ENCODE measurements at regions not wholly inside any gene's neighbourhood (a gene's known extent, or its start where the extent isn't known, plus 50 kb on each side); places are given as distances from the start of the nearest gene placed in this dataset.

GRCh38 chr2:57397550-57398360 is 648.9 kb upstream of the VRK2 start:
- no peak for DNase-seq (ENCODE audit: low spot score)
- Histone ChIP-seq H3K27ac (no peak overlapping the region), H3K4me3 (no peak overlapping the region), H3F3A (ENCODE audit: low read depth) (no peaks in the 10 kb centered on the region), H2AFZ (replicated peaks) (no peak overlapping the region), H3K27me3 (no peaks in the 10 kb centered on the region), H3K4me2 (no peak overlapping the region), H4K20me1 (ENCODE audit: low read depth) (no peaks in the 10 kb centered on the region), H3K9ac (no peak overlapping the region), H3K36me3 (no peaks in the 10 kb centered on the region), H3K4me1 (no peaks in the 10 kb centered on the region), H3K9me3 (ENCODE audit: low read depth) (no peaks in the 10 kb centered on the region), H3K79me2 (ENCODE audit: low read depth) (no peaks in the 10 kb centered on the region)
- Mint-ChIP-seq H3K27ac (no peak overlapping the region), H3K4me3 (no peak overlapping the region), H3K27me3 (ENCODE audit: insufficient read depth, low read depth) (no peaks in the 10 kb centered on the region), H3K36me3 (no peaks in the 10 kb centered on the region), H3K9me3 (no peaks in the 10 kb centered on the region), H3K4me1 (no peaks in the 10 kb centered on the region)
- TF ChIP-seq, protein P1, sequence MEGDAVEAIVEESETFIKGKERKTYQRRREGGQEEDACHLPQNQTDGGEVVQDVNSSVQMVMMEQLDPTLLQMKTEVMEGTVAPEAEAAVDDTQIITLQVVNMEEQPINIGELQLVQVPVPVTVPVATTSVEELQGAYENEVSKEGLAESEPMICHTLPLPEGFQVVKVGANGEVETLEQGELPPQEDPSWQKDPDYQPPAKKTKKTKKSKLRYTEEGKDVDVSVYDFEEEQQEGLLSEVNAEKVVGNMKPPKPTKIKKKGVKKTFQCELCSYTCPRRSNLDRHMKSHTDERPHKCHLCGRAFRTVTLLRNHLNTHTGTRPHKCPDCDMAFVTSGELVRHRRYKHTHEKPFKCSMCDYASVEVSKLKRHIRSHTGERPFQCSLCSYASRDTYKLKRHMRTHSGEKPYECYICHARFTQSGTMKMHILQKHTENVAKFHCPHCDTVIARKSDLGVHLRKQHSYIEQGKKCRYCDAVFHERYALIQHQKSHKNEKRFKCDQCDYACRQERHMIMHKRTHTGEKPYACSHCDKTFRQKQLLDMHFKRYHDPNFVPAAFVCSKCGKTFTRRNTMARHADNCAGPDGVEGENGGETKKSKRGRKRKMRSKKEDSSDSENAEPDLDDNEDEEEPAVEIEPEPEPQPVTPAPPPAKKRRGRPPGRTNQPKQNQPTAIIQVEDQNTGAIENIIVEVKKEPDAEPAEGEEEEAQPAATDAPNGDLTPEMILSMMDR (IDR thresholded peaks at IDR 0.05) = no peak
- TF ChIP-seq EZH2 (IDR thresholded peaks at IDR 0.05) = no peak
- no peak for TF ChIP-seq EZH2phosphoT487 (IDR thresholded peaks at IDR 0.05)

DNA sequence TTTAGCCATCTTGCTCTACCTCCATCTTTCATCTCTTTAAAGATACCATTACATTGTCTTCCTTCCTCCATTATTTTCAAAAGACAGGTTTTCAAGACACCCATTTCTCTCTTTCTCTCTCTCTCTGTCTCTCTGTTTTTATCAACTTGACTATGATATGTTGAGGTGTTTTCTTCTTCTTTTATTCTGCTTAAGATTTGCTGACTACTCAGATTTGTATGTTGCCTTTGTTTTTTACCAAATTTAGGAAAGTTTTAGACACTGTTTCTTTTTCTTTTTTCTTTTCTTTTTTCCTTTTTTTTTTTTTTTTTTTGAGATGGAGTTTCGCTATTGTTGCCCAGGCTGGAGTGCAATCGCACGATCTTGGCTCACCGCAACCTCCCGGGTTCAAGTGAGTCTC is 647.5 kb upstream of the VRK2 start:
- Mint-ChIP-seq H3K36me3 (no peaks in the 10 kb centered on the region), H3K27me3 (ENCODE audit: insufficient read depth, low read depth) (no peaks in the 10 kb centered on the region), H3K4me1 (no peaks in the 10 kb centered on the region), H3K9me3 (no peaks in the 10 kb centered on the region), H3K27ac (no peak overlapping the region), H3K4me3 (no peak overlapping the region)
- Histone ChIP-seq H4K20me1 (ENCODE audit: low read depth) (no peaks in the 10 kb centered on the region), H3K27ac (no peak overlapping the region), H3K27me3 (no peaks in the 10 kb centered on the region), H3K9ac (no peak overlapping the region), H3K4me2 (no peak overlapping the region), H3K9me3 (ENCODE audit: low read depth) (no peaks in the 10 kb centered on the region), H3F3A (ENCODE audit: low read depth) (no peaks in the 10 kb centered on the region), H3K79me2 (ENCODE audit: low read depth) (no peaks in the 10 kb centered on the region), H3K4me3 (no peak overlapping the region), H2AFZ (replicated peaks) (no peak overlapping the region), H3K4me1 (no peaks in the 10 kb centered on the region), H3K36me3 (no peaks in the 10 kb centered on the region)
- TF ChIP-seq, protein P1 (IDR thresholded peaks at IDR 0.05) = no peak
- TF ChIP-seq EZH2 (IDR thresholded peaks at IDR 0.05) = no peak
- no peak for TF ChIP-seq EZH2phosphoT487 (IDR thresholded peaks at IDR 0.05)
- no peak for DNase-seq (ENCODE audit: low spot score)

- H3K79me2 ChIP-seq (ENCODE audit: low read depth) = no peaks in the 10 kb centered on the region
- no peaks in the 10 kb centered on the region for H3K9me3 ChIP-seq (ENCODE audit: low read depth)
- no peak overlapping the region for H3K27ac Mint-ChIP-seq
- H3K4me3 Mint-ChIP-seq = no peak overlapping the region
- TF ChIP-seq EZH2 (IDR thresholded peaks at IDR 0.05) (no peak), EZH2phosphoT487 (IDR thresholded peaks at IDR 0.05) (no peak)
- TF ChIP-seq, protein P1 (IDR thresholded peaks at IDR 0.05) = no peak
- H3K4me2 ChIP-seq = no peak overlapping the region
- no peaks in the 10 kb centered on the region for H3F3A ChIP-seq (ENCODE audit: low read depth)
- H2AFZ ChIP-seq (replicated peaks) = no peak overlapping the region
- no peaks in the 10 kb centered on the region for H3K27me3 Mint-ChIP-seq (ENCODE audit: insufficient read depth, low read depth)
- H3K4me3 ChIP-seq = no peak overlapping the region
- H4K20me1 ChIP-seq (ENCODE audit: low read depth) = no peaks in the 10 kb centered on the region
- H3K36me3 ChIP-seq = no peaks in the 10 kb centered on the region
- no peaks in the 10 kb centered on the region for H3K9me3 Mint-ChIP-seq
- no peak for DNase-seq (ENCODE audit: low spot score)
- H3K4me1 ChIP-seq = no peaks in the 10 kb centered on the region
- no peaks in the 10 kb centered on the region for H3K27me3 ChIP-seq
- no peak overlapping the region for H3K27ac ChIP-seq
- no peak overlapping the region for H3K9ac ChIP-seq
- H3K36me3 Mint-ChIP-seq = no peaks in the 10 kb centered on the region
- peaks cover 2% of the 10 kb centered on the region for H3K4me1 Mint-ChIP-seq
These were observed 644.5 kb upstream of the VRK2 start for GRCh38 chr2:57402096-57402495.
